ENCODE measurements at regions not wholly inside any gene's neighbourhood (a gene's known extent, or its start where the extent isn't known, plus 50 kb on each side); places are given as distances from the start of the nearest gene placed in this dataset.
"Not testable (repeated sequence)": the region's sequence is repeated elsewhere in the genome, so short reads cannot be mapped to it uniquely, and the experiment has no call there.

GRCh38 chr10:28997734-28998133 lies 291.1 kb upstream of the LYZL1 start:
- DNase-seq (ENCODE audit: low spot score in 2 of 2): no peak
- TF ChIP-seq CTCF (IDR thresholded peaks at IDR 0.05): no peak
- intact Hi-C loops (cut with DNase I; ENCODE audit: low total_unique reads): no loop called here
- WGBS, 2 donors: 47 to 52% methylated on average over 6 of the region's 6 CpGs
- H3K4me3 ChIP-seq (ENCODE audit: low read depth, poor library complexity, severe bottlenecking): no peak overlapping the region

- intact Hi-C loops (cut with DNase I; ENCODE audit: low total_unique reads): no loop called here
- TF ChIP-seq CTCF (IDR thresholded peaks at IDR 0.05): no peak
- TF ChIP-seq POLR2A (IDR thresholded peaks at IDR 0.05): no peak
- H3K4me3 ChIP-seq (ENCODE audit: low read depth, poor library complexity, severe bottlenecking): no peak overlapping the region
- 91 to 95% methylated on average over 6 of the region's 6 CpGs for WGBS, 2 donors
- no peak for DNase-seq (ENCODE audit: low spot score in 2 of 2)
Observed at GRCh38 chr10:29001801-29002200, 287.1 kb upstream of the LYZL1 start.

GRCh38 chr10:29003014-29003413 lies 285.9 kb upstream of the LYZL1 start:
- DNase-seq (ENCODE audit: low spot score in 2 of 2); H3K4me3 ChIP-seq (ENCODE audit: low read depth, poor library complexity, severe bottlenecking); intact Hi-C loops (cut with DNase I; ENCODE audit: low total_unique reads): not testable (repeated sequence)
- WGBS, 2 donors: 99 to 100% methylated on average over 5 of the region's 5 CpGs

GRCh38 chr10:29005988-29006387 lies 282.9 kb upstream of the LYZL1 start:
- no peak for TF ChIP-seq CTCF (IDR thresholded peaks at IDR 0.05)
- TF ChIP-seq POLR2A (IDR thresholded peaks at IDR 0.05): no peak
- no peak overlapping the region for H3K4me3 ChIP-seq (ENCODE audit: low read depth, poor library complexity, severe bottlenecking)
- DNase-seq (ENCODE audit: low spot score in 2 of 2): no peak
- intact Hi-C loops (cut with DNase I; ENCODE audit: low total_unique reads): no loop called here
- WGBS, 2 donors: 82 to 94% methylated on average over 8 of the region's 8 CpGs

- DNase-seq (ENCODE audit: low spot score in 2 of 2): no peak
- H3K4me3 ChIP-seq (ENCODE audit: low read depth, poor library complexity, severe bottlenecking): no peak overlapping the region
- TF ChIP-seq CTCF (IDR thresholded peaks at IDR 0.05): no peak
- TF ChIP-seq POLR2A (IDR thresholded peaks at IDR 0.05): no peak
- intact Hi-C loops (cut with DNase I; ENCODE audit: low total_unique reads): no loop called here
- WGBS, 2 donors: 93 to 98% methylated on average over 9 of the region's 9 CpGs
Observed at GRCh38 chr10:29007370-29007747, 281.5 kb upstream of the LYZL1 start.

- no peak for DNase-seq (ENCODE audit: low spot score in 2 of 2)
- no peak for TF ChIP-seq POLR2A (IDR thresholded peaks at IDR 0.05)
- no peak for TF ChIP-seq CTCF (IDR thresholded peaks at IDR 0.05)
- H3K4me3 ChIP-seq (ENCODE audit: low read depth, poor library complexity, severe bottlenecking): no peak overlapping the region
- WGBS, 2 donors: 70 to 75% methylated on average over 10 of the region's 10 CpGs
- intact Hi-C loops (cut with DNase I; ENCODE audit: low total_unique reads): no loop called here
Observed at GRCh38 chr10:29007748-29008610, 280.9 kb upstream of the LYZL1 start.

Data from lower leg skin (tissue), 4 donors.